Stromal cell of bone marrow (primary cell): ENCODE measurements at regions not wholly inside any gene's neighbourhood (a gene's known extent, or its start where the extent isn't known, plus 50 kb on each side); places are given as distances from the start of the nearest gene placed in this dataset.
"Not testable (repeated sequence)": the region's sequence is repeated elsewhere in the genome, so short reads cannot be mapped to it uniquely, and the experiment has no call there.

Source experiments
- DNase-seq: peaks from one replicate; pipeline ENCODE4 v3.0.0-alpha.2; 2012; ENCODE audit warnings: low read depth

DNA sequence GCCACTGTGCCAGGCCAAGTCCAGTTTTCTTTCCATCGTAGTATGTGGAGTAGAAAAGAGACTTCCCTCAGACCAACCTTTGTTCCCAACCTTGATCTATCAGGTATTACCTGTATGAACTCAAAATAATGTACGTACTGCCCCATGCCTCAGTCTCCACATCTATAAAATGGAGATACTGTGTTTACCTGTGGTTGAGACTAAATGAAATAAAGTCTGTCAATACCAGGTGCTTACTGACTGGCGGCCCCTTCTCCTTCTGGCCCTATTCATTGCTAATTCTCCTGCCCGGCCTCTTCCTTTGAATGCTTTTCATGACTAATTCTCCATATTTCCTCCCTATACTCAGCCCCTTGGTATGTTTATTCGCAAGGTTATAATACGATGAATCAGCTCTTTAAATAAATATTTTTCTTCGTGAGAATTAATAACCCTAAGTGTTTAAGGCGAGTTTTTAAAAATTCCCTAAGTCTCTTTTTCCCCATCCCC is 89.6 kb upstream of the BASP1 start:
- DNase-seq = peak; percentile 77

DNA sequence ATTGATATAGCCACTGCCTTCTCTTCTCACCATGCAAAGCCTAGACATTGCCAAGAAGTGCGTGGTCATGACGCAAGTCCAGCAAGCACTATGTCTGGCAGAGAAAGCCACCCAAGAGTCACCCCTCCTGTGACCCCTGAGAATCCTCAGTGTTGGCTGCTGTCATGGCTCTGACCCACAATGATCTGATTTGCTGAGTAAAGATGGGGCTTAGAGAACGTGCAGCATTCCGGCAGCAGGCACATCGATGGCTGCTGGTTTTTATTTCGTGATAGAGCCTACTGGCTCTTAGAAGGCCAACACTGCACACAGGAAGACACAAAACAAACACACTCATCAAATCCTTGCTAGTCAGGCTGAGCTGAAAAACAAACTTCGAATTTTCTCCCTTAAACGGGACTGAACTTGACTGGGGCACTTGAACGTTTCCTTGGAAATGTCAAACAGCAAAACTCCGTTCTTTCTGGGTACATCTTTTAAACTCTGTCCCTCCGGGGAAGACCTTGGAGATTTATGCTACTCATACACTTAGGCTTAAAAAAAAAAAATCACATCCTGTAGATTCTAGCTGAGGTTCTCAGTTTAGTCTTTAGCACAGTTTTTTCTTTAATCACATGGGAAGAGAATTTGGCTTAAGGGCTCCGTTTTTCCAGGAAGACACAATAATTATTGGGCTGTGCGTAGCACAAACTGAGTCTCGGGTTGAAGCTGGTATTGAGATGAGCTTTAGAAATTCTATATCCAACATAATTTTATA is 88.2 kb upstream of the BASP1 start:
- no peak for DNase-seq

DNA sequence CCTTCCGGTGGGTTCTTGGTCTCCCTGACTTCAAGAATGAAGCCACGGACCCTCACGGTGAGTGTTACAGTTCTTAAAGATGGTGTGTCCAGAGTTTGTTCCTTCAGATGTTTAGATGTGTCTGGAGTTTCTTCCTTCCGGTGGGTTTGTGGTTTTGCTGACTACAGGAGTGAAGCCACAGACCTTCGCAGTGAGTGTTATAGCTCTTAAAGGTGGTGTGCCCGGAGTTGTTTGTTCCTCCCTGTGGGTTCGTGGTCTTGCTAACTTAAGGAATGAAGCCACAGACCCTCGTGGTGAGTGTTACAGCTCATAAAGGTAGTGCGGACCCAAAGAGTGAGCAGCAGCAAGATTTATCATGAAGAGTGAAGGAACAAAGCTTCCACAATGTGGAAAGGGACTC is 87.1 kb upstream of the BASP1 start:
- not testable (repeated sequence) for DNase-seq

DNA sequence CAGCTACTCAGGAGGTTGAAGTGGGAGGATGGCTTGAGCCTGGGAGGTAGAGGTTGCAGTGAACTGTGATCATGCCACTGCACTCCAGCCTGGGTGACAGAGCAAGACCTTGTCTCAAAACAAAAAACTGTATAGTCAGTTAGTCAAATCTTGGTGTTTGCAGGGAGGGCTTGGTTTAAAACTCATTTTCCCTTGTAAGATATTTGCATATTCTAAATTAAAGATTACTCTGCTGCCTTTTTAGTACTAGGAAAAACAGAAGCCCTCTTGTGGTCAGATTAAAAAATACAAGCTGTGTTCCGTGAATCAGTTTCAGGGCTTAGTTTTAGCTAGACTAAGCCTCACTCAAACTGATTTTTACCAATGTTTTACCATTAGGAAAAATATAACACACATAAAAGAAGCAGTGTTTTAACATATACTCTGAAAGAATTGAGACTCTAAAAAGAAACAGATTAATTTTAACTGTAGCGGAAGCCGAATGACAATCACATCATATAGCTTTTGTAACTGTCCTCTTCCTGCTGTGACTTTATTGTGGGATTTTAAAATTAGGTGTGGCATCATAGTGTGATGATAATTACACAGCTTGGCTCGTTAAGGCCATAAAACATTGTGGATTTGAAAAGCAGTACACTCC is 84.9 kb upstream of the BASP1 start:
- no peak for DNase-seq

DNA sequence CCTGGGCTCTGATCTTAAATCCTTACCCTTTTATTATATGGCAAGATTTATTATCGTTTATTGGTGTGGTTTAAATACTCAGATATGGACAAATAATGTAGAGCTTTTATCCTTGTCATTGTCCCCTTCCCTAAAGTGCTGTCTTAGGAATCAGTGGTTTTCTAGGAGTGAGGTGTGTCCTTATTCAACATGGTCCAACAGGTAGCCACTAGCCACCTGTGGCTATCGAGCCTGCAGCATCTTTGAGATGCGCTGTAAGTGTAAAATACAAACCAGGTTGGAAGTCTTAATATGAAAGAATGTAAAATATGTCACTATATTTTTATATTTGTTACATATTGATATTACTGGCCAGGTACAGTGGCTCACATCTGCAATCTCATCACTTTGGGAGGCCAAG is 82.4 kb upstream of the BASP1 start:
- no peak for DNase-seq

DNA sequence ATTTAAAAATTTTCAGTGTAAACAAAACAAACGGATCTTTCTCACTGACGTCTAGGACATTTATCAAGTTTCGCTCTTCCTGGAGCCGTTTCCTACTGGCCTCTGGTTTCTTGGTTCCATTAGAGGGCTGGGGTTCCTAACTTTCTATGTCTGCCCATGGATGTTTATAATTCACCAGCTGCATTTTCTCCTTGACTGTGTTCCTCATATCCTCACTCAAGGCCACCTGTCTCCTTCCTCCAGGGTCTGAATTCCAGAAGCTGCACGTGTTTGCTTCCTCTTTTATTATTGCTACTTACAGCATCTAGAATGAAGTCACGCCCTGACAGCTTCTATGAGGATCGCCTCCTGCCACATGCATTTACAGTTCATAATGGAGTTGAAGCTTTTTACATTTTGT is 74.1 kb upstream of the BASP1 start:
- DNase-seq = no peak

DNA sequence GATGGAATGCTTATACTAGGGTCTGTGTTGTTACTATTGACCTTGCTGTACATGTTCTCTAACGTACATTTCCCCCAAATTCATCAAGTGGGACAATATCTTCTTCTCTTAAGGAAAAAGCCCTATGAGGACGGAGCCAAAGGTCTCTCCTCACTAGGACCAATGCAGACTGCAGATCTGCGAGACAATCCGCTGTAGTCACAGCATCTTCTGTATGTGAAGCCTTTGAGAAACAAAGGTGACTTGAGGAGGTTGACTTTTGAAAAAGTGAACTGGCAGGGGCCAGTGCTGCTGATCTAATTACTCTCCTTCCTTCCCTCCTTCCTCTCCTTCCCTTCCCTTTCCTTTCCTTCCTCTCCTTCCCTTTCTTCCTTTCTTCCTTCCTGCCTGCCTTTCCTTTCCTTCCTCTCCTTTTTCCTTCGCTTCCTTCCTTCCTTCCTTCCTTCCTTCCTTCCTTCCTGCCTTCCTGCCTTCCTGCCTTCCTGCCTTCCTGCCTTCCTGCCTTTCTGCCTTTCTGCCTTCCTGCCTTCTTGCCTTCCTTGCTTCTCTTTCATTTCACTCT is 71.1 kb upstream of the BASP1 start:
- no peak for DNase-seq

DNA sequence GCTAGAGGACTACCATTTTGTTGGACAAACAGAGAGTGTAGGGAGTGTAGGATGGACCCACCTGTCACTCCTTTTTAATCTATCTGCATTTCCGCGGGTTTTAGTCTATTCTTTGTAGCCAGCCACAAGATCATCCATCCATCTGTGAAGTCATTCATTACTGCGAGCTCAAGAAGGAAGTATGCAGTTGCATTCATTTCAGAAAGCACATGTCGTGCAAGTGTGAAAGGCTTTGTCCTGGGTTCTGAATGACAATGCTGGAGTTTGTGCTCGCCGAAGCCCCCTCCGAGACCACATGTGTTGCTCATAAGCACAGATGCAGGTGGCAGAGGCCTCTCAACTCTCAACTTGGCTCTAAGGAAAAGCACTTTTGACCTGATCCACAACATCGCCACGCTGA is 70.3 kb upstream of the BASP1 start:
- DNase-seq = no peak

DNA sequence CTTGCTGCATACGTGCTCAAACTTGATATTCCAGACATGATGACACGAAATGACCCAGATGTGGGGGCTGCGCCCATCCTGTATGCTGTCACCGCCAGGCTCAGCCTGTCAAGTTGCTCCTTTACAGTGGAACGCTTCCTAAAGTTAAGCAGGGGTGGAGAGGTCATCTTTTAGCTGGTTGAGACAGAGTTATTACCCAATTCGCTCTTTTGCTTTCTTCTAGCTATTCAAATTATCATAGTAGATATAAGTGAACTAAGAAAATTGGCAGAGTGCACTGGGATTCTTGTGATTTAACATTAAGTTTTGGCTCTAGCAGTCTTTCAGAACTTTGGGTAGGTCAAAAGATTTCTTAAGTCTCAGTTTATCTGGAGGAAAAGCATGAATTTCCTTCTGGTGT is 69.8 kb upstream of the BASP1 start:
- DNase-seq = no peak

DNA sequence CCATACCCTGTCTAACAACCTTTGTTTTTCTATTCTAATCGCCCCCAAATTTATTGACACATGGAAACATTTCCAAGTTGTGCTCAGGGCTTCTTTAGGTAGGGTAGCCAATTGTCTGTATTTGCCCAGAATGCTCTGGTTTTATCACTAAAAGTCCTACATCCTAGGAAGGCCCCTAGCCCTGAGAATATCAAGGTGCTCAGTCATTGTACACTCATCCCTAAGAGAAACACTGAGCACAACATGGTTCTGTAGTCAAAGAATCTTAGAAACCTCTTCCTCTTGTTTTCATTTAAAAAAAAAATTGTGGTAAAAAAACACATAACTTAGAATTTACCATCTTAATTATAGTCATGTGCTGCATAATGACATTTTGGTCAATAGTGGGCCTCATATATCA is 69.0 kb upstream of the BASP1 start:
- no peak for DNase-seq

DNA sequence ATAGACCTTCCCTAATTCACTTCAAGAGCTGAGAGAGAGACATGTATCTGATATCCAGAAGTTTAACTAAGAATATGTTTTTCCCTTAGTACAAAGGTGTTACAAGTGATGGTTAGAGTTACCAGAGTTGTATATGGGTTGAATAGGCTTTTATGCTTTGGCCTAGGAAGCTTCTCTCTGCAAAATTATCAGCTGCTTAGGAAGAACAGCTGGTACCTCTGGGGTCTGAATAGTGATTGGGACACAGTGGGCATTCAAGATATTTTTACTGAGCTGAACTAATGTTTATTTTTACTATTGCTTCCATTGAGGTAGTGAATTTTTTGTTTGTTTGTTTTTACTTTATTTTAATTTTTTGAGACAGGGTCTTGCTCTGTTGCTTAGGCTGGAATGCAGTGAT is 67.6 kb upstream of the BASP1 start:
- no peak for DNase-seq

DNA sequence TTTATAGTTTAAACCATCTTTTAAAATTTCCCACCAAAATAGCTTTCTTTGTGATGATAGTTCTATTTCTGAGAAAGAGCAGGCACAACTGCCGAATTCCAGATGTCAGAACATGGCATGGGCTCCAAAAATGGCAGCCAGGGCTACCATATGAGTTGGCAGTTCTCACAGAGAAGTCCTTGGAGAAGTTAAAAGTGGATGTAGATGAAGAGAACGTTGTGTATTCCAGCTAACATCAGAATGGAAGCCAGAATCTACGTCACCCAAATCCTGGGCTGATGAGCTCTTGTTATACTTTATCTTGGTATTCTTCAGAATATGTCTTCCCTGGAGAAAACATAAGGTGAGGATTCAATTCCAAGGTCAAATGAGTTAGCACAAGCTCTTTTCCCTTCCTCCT is 66.9 kb upstream of the BASP1 start:
- no peak for DNase-seq

DNA sequence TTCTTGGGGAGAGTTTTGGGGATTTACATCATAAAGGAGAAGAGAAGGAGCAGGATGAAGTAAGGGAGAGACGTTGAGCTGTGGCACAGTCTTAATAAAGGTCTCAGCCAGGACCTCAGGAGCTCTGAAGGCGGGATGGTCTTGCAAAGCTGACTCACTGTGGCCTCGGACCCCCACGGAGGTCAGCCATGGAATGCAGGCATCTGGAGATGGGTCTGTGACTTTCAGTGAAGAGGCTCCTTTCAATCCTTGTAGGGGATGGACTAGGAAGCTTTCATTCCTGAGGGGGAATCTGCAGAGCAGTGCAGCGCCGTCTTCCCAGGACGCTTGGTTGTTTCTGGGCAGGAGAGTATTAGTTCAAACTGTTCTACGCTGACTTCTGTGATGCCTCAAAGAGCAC is 65.7 kb upstream of the BASP1 start:
- DNase-seq = no peak

DNA sequence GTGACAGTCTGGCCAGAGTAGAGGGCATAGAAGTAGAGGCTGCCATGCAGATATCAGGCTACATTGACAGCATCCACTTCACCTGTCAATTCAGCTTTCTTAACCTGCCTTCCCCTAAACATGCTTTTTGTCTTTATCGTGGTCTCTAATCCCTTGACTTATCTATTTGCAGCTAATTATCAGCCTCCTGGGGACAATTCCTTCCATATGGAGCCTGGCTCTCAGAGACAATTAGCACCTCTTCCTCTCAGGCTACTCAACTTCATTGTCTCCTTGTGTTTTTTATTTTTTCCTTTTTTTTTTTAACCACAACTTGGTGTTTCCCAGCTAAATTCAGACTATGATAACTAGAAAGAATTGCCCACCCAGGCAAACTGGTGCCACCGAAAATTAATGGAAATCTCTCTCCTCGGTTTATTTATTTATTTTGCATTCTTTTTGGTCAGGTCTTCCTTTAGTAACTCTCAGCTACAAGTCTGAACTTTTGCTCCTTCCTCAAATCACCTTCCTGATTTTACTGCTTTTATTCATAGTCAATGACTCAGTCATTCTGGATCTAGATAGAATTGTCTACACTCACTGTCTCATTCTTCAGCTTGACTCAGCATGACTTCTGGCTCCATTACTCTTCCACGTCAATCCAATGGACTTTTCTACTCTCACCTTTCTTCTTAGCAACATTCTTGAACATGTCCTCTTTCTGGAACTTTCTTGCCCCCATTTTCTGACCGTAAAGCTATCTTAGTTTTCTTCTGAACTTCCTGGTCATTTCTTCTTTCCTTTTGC is 63.0 kb upstream of the BASP1 start:
- DNase-seq = no peak

DNA sequence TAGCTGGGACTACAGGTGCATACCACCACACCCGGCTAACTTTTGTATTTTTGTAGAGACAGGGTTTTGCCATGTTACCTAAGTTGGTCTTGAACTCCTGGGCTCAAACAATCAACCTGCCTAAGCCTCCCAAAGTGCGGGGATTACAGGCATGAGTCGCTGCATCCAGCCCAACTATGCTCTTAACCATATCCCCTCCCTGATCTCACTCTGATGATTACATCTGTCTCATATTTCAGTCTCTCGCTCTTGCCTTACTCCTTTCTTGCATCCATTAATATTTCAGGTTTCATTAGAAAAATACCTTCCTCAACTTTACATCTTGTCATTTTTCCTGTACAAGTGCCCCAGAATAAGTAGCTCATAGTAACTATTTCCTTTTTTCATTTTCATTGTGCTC is 61.0 kb upstream of the BASP1 start:
- DNase-seq = no peak

DNA sequence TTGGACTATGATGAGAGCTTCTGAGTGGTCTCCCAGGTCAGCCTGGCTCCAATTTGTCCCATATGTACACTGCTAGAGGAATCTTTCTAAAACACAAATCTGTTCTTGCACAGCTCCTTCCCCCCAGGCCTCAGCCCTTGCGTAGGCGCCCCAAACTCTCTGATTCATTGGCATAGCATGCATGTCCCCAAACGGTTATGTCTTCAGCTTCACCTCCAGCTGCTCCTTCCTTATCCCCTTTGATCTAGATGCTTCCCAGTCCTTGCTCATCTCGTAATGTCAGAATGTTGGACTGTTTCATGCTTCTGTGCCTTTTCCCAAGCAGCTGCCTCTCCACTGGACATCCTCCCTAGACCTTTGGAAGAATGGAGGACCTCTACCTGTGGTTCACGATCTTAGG is 60.1 kb upstream of the BASP1 start:
- DNase-seq = no peak

DNA sequence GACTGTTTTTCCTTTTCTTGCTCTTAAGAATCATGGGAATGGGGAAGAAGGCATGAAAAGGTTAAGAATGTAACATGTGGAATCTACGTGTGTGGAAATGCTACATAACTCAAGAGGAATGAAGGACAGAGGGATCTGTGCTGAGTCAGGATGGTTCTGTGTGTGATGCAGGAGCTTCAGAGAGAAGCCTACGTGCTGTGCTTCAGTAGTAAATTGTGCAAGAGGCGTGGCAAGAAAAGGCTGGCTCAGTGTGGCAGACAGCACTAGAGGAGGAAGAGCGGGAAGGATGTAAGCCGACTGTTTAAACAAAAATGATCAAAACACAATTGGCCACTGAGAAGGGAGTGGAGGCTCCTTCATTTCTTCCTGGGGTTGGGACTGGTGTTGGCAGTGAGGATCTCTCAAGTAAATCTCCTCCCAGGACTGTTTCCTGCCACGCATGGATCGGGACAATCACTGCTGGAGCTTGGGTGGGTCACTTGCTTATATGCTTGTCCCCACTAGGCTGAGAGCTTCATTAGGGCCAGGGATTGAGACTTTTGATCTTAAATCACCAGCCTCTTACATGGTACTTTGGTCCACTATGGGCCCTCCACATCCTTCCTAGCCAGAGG is 59.4 kb upstream of the BASP1 start:
- peak; percentile 53 for DNase-seq

DNA sequence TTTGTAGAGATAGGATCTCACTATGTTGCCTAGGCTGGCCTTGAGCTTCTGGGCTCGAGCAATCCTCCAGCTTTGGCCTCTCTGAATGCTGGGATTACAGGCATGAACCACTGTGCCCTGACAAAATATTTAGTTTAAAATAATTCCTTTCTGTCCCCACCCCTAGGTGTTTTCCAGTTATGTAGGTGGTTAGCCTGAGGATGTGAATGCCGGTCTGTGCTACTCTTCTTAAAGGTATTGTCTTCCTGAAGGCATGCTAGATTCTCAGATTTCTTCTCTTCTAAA is 56.7 kb upstream of the BASP1 start:
- DNase-seq = no peak

DNA sequence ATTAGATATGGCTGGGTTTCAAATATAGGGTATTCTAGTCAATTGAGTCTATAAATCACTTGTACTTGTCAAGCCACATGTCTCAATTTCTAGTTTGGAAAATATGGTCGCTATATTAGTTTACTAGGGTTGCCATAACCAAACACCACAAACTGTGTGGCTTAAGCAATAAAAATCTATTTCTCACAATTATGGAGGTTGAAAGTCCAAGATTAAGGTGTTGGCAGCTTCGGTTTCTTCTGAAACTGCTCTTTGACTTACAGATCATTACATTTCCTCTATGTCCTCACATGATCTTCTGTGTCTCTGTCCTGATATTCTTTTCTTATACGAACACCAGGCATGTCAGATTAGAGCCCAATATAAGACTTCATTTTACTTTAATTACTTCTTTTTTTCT is 55.8 kb upstream of the BASP1 start:
- DNase-seq = no peak

DNA sequence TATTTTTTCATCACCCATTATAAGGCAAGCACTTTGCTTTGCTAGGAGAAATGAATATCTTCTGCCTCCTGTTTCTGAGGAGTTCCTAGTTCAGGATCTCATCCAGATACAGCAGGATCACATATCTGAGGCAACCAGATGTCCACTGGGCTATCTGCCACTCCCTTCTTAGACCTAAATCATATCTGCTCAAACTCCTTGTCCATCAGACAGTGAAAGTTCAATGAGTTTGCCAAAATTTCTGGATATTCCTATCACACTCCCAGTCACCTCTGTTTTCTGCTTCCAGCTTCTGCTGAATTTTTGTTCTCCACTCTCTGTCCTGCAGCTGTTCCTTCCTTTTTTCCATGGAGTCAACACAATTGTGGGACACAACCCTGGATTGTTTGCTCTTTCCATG is 54.2 kb upstream of the BASP1 start:
- no peak for DNase-seq

DNA sequence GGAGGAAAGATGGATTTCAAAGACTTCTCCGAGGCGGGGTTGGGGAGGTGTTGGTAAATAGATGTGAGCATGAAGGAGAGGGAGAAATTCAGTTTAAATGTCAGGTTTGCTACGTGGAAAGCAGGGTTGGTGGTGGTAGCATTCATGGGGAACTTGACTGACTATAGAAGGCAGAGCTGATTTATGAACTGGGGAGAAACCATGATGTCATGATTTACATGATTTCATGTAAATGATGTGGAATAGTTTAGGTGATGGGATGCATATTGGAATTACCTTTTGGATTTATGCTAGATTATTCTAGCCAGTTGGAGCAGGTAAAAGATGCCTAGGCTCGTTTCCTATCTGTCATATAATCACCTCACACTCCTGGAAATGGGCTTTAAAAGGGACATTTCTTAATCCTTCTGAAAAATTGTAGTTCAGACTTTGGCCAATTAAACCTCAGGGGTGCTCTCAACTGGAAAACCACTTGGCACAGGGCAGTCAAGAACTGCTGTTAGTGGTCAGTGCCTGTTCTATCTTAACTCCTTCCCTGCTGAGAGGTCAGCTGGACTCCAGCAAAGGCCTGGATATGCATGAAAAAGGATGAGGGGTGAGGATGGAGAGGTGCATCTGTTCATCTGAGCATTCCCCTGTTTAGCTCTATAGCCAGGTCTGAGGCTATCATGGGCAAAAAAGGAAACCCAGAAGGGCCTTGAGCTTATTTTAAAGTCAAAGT is 50.1 kb upstream of the BASP1 start:
- no peak for DNase-seq
